PC-3 (cell line): ENCODE measurements at regions not wholly inside any gene's neighbourhood (a gene's known extent, or its start where the extent isn't known, plus 50 kb on each side); places are given as distances from the start of the nearest gene placed in this dataset.

Experiments
- ATAC-seq: fragments of 200-7000 bp; cut with Tn5 transposase; 2 replicates; pipeline ENCODE4 v1.9.1; 2020; ENCODE audit warnings: mild to moderate bottlenecking, moderate library complexity
- BruUV-seq: library from RNA; stranded (reverse); fragments of 400-500 nt; replicated peaks from 2 replicates; lab custom pipeline; 2021; lab: Mats Ljungman, UMichigan
- CTCF ChIA-PET: fragments of 300-600 bp; sonication (Branson Sonifier 250); formaldehyde crosslinking; loops from one replicate; lab custom pipeline; 2022; ENCODE audit warnings: antibody characterized with exemption; lab: Charles Lee
- POLR2A ChIA-PET: fragments of 300-600 bp; sonication (Branson Sonifier 250); formaldehyde crosslinking; loops from one replicate; lab custom pipeline; 2022; ENCODE audit warnings: antibody characterized with exemption; ENCODE audit not compliant: unreplicated experiment; lab: Charles Lee
- DNase-seq: peaks from one replicate; pipeline ENCODE4 v3.0.0-alpha.2; 2015
- H2AFZ ChIP-seq: fragments of 300-600 bp; sonication (generic); 2 replicates; pipeline ENCODE4 v1.6.0; 2016; ENCODE audit warnings: antibody characterized with exemption, low read length
- H3F3A ChIP-seq: fragments of 300-600 bp; sonication (generic); one replicate; pipeline ENCODE4 v1.6.0; 2017; ENCODE audit warnings: antibody characterized with exemption, low read length, control low read depth, mild to moderate bottlenecking; ENCODE audit not compliant: unreplicated experiment
- H3K27ac ChIP-seq: fragments of 300-600 bp; sonication (generic); 2 replicates; pipeline ENCODE4 v1.5.1; 2016; ENCODE audit warnings: mild to moderate bottlenecking, low read length
- H3K27me3 ChIP-seq: fragments of 300-600 bp; sonication (generic); 2 replicates; pipeline ENCODE4 v1.6.1; 2016; ENCODE audit warnings: low read length, mixed read lengths
- H3K36me3 ChIP-seq: fragments of 300-600 bp; sonication (generic); 2 replicates; pipeline ENCODE4 v1.6.1; 2016; ENCODE audit warnings: low read depth, mixed run types, low read length, mixed read lengths
- H3K4me1 ChIP-seq: fragments of 300-600 bp; sonication (generic); 2 replicates; pipeline ENCODE4 v1.5.1; 2016; ENCODE audit warnings: low read length; ENCODE audit not compliant: insufficient read depth
- H3K4me2 ChIP-seq: fragments of 300-600 bp; sonication (generic); 2 replicates; pipeline ENCODE4 v1.6.0; 2016; ENCODE audit warnings: low read length
- H3K4me3 ChIP-seq: fragments of 300-600 bp; sonication (generic); 2 replicates; pipeline ENCODE4 v1.5.1; 2016; ENCODE audit warnings: mild to moderate bottlenecking, low read length, mixed read lengths
- H3K79me2 ChIP-seq: fragments of 300-600 bp; sonication (generic); 2 replicates; pipeline ENCODE4 v1.6.1; 2017; ENCODE audit warnings: low read length, mixed read lengths
- H3K9ac ChIP-seq: fragments of 300-600 bp; sonication (generic); 2 replicates; pipeline ENCODE4 v1.6.0; 2016; ENCODE audit warnings: mild to moderate bottlenecking, low read length
- H3K9me2 ChIP-seq: fragments of 300-600 bp; sonication (generic); replicated peaks from 2 replicates; pipeline ENCODE4 v1.6.1; 2016; ENCODE audit warnings: mixed run types, low read length, mixed read lengths
- H3K9me3 ChIP-seq: fragments of 300-600 bp; sonication (generic); 2 replicates; pipeline ENCODE4 v1.6.1; 2016; ENCODE audit warnings: low read length, mixed read lengths
- H4K20me1 ChIP-seq: fragments of 300-600 bp; sonication (generic); 2 replicates; pipeline ENCODE4 v1.6.1; 2016; ENCODE audit warnings: low read length, mixed read lengths
- EZH2 ChIP-seq: fragments of 300-600 bp; sonication (generic); IDR thresholded peaks from one replicate; pipeline ENCODE4 v1.6.1; 2017; ENCODE audit warnings: antibody characterized with exemption, mild to moderate bottlenecking, low read length; ENCODE audit not compliant: unreplicated experiment
- EZH2phosphoT487 ChIP-seq: fragments of 300-600 bp; sonication (generic); IDR thresholded peaks from 2 replicates; pipeline ENCODE4 v1.6.1; 2018; ENCODE audit warnings: mild to moderate bottlenecking, antibody characterized with exemption, low read length, borderline replicate concordance
- intact Hi-C: fragments of 100-400 bp; cut with micrococcal nuclease; formaldehyde crosslinking; loops from 2 replicates; pipeline ENCODE4 v1.9.0; 2023
- TF ChIP-seq, protein P1 (sequence below): fragments of 300-600 bp; sonication (generic); conservative IDR thresholded peaks from 2 replicates; pipeline ENCODE4 v1.5.1; 2017; ENCODE audit warnings: antibody characterized with exemption, low read depth, mild to moderate bottlenecking, low read length

GRCh38 chr10:33723181-33723580 is 388.7 kb upstream of the NRP1 start:
- Histone ChIP-seq H3K79me2 (no peaks in the 10 kb centered on the region), H3K27ac (no peak overlapping the region), H3K4me2 (no peak overlapping the region), H3K4me3 (no peak overlapping the region), H3K27me3 (no peaks in the 10 kb centered on the region), H2AFZ (no peak overlapping the region), H3F3A (no peaks in the 10 kb centered on the region), H4K20me1 (no peaks in the 10 kb centered on the region), H3K9ac (no peak overlapping the region), H3K9me3 (peaks cover 21% of the 10 kb centered on the region), H3K9me2 (no peaks in the 10 kb centered on the region), H3K36me3 (peaks cover 4% of the 10 kb centered on the region; the same call in 1 of the 2 replicates), H3K4me1 (peaks cover 12% of the 10 kb centered on the region)
- TF ChIP-seq EZH2phosphoT487 (no peak), EZH2 (no peak)
- TF ChIP-seq, protein P1, sequence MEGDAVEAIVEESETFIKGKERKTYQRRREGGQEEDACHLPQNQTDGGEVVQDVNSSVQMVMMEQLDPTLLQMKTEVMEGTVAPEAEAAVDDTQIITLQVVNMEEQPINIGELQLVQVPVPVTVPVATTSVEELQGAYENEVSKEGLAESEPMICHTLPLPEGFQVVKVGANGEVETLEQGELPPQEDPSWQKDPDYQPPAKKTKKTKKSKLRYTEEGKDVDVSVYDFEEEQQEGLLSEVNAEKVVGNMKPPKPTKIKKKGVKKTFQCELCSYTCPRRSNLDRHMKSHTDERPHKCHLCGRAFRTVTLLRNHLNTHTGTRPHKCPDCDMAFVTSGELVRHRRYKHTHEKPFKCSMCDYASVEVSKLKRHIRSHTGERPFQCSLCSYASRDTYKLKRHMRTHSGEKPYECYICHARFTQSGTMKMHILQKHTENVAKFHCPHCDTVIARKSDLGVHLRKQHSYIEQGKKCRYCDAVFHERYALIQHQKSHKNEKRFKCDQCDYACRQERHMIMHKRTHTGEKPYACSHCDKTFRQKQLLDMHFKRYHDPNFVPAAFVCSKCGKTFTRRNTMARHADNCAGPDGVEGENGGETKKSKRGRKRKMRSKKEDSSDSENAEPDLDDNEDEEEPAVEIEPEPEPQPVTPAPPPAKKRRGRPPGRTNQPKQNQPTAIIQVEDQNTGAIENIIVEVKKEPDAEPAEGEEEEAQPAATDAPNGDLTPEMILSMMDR, result no peak
- ChIA-PET CTCF (no interaction called here), POLR2A (no interaction called here)
- ATAC-seq, result no peak
- DNase-seq, result no peak
- intact Hi-C loops, result no loop called here
- no TSS peak for BruUV-seq

DNA sequence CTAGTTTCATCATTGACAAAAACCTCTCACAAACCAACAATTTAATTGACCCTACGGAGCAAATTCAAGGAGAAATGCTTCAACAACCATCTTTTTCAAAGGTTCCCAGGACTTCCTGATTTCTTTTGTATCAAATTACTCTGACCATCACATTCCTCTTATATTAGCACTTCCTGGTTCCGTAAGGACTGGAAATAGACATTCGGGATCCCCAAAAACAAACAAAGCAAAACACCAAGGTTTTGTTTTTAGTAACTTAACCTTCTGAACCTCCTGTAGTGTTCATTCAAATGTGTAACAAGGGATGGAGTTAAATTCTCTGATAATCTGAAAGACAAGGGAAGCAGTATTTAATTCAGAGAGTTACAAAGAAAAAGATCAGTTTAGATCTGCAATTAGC is 387.6 kb upstream of the NRP1 start:
- H3K36me3 ChIP-seq, result peaks cover 4% of the 10 kb centered on the region; the same call in 1 of the 2 replicates
- H2AFZ ChIP-seq, result peak overlapping the region; percentile 60
- H3K9ac ChIP-seq, result peak overlapping the region; percentile 1; the same call in 1 of the 2 replicates
- peaks cover 14% of the 10 kb centered on the region for H3K9me3 ChIP-seq
- H3K4me1 ChIP-seq, result peaks cover 12% of the 10 kb centered on the region
- POLR2A ChIA-PET, result no interaction called here
- H3F3A ChIP-seq, result no peaks in the 10 kb centered on the region
- H3K4me2 ChIP-seq, result peak overlapping the region; percentile 19
- CTCF ChIA-PET, result no interaction called here
- no TSS peak for BruUV-seq
- H3K9me2 ChIP-seq, result no peaks in the 10 kb centered on the region
- no peaks in the 10 kb centered on the region for H3K27me3 ChIP-seq
- peak overlapping the region; percentile 25 for H3K27ac ChIP-seq
- H3K4me3 ChIP-seq, result no peak overlapping the region
- ATAC-seq (peak; percentile 76), DNase-seq (peak; percentile 80)
- TF ChIP-seq EZH2 (no peak), EZH2phosphoT487 (no peak)
- TF ChIP-seq, protein P1, result no peak
- H4K20me1 ChIP-seq, result no peaks in the 10 kb centered on the region
- H3K79me2 ChIP-seq, result no peaks in the 10 kb centered on the region
- intact Hi-C loops, result no loop called here

GRCh38 chr10:33721509-33721908 is 387.0 kb upstream of the NRP1 start:
- Histone ChIP-seq H3K36me3 (peaks cover 4% of the 10 kb centered on the region; the same call in 1 of the 2 replicates), H4K20me1 (no peaks in the 10 kb centered on the region), H2AFZ (peak overlapping the region; percentile 60), H3K4me3 (no peak overlapping the region), H3K9me2 (no peaks in the 10 kb centered on the region), H3K9me3 (peaks cover 14% of the 10 kb centered on the region), H3F3A (no peaks in the 10 kb centered on the region), H3K9ac (peak overlapping the region; percentile 1; the same call in 1 of the 2 replicates), H3K79me2 (no peaks in the 10 kb centered on the region), H3K27me3 (no peaks in the 10 kb centered on the region), H3K27ac (peak overlapping the region; percentile 25), H3K4me1 (peaks cover 12% of the 10 kb centered on the region), H3K4me2 (peak overlapping the region; percentile 19; the same call in 1 of the 2 replicates)
- ATAC-seq (no peak; the same call in 1 of the 2 replicates), DNase-seq (no peak)
- POLR2A ChIA-PET, result no interaction called here
- intact Hi-C loops, result no loop called here
- CTCF ChIA-PET, result no interaction called here
- BruUV-seq, result no TSS peak
- TF ChIP-seq, protein P1, result no peak
- TF ChIP-seq EZH2 (no peak), EZH2phosphoT487 (no peak)
